ENCODE measurements at regions not wholly inside any gene's neighbourhood (a gene's known extent, or its start where the extent isn't known, plus 50 kb on each side); places are given as distances from the start of the nearest gene placed in this dataset.

DNA sequence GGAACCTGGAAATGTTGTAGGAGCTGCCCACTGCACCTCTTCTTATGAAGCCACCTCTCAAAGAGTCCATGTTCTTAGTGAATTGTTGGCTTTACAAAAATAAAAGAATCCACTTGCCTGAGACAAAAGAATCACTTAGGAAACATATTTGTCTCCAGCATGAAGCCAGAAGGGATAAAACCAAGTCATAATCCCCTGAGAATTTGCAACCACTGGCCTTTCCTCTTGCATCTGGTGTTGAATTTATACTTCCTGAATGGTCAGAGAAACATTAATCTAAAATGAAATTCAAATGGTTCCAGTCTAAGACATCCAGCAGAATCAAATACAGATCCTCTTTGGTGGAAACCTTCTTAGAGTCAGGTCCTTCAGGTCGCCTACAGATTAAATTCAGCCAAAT, 192.5 kb upstream of the ECI2 start:
- TF ChIP-seq, protein P1, sequence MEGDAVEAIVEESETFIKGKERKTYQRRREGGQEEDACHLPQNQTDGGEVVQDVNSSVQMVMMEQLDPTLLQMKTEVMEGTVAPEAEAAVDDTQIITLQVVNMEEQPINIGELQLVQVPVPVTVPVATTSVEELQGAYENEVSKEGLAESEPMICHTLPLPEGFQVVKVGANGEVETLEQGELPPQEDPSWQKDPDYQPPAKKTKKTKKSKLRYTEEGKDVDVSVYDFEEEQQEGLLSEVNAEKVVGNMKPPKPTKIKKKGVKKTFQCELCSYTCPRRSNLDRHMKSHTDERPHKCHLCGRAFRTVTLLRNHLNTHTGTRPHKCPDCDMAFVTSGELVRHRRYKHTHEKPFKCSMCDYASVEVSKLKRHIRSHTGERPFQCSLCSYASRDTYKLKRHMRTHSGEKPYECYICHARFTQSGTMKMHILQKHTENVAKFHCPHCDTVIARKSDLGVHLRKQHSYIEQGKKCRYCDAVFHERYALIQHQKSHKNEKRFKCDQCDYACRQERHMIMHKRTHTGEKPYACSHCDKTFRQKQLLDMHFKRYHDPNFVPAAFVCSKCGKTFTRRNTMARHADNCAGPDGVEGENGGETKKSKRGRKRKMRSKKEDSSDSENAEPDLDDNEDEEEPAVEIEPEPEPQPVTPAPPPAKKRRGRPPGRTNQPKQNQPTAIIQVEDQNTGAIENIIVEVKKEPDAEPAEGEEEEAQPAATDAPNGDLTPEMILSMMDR (IDR thresholded peaks at IDR 0.05 in 8 of 11, conservative IDR thresholded peaks at IDR 0.05 in 3 of 11): no peak
- TF ChIP-seq POLR2AphosphoS5 (IDR thresholded peaks at IDR 0.05): no peak

All from spleen (tissue), 7 donors.